GM10266 (cell line): ENCODE measurements at regions not wholly inside any gene's neighbourhood (a gene's known extent, or its start where the extent isn't known, plus 50 kb on each side); places are given as distances from the start of the nearest gene placed in this dataset.

Experiments used
- DNase-seq: peaks from one replicate; pipeline ENCODE4 v3.0.0; 2012; ENCODE audit errors: extremely low spot score
- TF ChIP-seq, protein P1 (sequence below): IDR thresholded peaks from 2 replicates; pipeline ENCODE4 v1.5.1; 2012; ENCODE audit warnings: mild to moderate bottlenecking, low read depth; ENCODE audit not compliant: control insufficient read depth, insufficient read depth; ENCODE audit errors: missing control alignments

DNA sequence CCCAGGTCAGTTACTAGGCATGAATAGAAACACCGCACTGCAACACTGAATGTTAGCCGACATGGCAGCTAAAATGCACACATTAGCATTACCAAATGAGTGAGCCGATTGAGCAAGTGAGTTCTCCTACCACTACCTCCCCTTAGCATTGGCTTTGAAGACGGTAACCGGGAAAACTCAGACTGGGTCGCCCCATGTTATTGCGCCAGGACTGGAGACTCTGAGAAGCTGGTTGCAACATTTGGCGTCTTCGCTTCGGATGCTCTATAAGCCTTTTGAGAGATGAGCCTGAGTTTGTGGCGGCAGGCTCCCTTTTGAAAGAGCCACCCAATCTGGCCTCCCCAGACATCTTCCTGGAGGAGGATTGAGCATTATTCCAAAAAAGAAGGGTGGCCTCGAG, 68.5 kb upstream of the POMP start:
- DNase-seq, result no peak
- TF ChIP-seq, protein P1, sequence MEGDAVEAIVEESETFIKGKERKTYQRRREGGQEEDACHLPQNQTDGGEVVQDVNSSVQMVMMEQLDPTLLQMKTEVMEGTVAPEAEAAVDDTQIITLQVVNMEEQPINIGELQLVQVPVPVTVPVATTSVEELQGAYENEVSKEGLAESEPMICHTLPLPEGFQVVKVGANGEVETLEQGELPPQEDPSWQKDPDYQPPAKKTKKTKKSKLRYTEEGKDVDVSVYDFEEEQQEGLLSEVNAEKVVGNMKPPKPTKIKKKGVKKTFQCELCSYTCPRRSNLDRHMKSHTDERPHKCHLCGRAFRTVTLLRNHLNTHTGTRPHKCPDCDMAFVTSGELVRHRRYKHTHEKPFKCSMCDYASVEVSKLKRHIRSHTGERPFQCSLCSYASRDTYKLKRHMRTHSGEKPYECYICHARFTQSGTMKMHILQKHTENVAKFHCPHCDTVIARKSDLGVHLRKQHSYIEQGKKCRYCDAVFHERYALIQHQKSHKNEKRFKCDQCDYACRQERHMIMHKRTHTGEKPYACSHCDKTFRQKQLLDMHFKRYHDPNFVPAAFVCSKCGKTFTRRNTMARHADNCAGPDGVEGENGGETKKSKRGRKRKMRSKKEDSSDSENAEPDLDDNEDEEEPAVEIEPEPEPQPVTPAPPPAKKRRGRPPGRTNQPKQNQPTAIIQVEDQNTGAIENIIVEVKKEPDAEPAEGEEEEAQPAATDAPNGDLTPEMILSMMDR, result no peak

DNA sequence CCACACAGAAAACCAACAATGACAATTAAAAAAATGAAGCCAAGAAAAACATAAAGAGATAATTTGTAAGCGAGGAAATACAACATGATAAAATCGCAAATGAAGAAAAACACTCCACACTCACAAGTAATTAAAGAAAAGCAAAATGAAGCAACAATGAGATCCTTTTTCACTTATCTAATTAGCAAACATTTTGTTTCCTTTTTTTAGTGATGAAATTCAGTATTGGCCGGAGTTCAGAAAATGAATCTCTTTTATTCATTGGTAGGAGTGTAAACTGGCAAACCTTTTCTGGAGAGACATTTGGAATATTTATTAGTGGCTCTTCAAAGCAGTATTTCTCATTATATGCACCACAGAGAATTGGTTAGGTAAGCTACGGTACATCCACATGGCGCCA, 70.6 kb upstream of the POMP start:
- no peak for DNase-seq
- TF ChIP-seq, protein P1, result no peak

DNA sequence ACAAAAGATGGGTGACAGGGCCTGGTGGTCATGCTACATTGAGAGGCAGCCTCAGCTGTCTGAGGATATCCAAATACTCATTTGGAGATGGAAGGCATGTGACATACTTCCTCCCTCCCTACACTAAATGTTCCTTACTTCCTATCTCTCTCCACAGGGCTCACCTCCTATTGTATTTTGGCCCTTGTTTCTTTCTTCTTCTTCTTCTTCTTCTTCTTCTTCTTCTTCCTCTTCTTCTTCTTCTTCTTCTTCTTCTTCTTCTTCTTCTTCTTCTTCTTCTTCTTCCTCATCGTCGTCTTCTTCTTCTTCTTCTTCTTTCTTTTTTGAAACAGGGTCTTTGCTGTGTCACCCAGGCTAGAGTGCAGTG, 71.8 kb upstream of the POMP start:
- TF ChIP-seq, protein P1, result no peak
- no peak for DNase-seq

DNA sequence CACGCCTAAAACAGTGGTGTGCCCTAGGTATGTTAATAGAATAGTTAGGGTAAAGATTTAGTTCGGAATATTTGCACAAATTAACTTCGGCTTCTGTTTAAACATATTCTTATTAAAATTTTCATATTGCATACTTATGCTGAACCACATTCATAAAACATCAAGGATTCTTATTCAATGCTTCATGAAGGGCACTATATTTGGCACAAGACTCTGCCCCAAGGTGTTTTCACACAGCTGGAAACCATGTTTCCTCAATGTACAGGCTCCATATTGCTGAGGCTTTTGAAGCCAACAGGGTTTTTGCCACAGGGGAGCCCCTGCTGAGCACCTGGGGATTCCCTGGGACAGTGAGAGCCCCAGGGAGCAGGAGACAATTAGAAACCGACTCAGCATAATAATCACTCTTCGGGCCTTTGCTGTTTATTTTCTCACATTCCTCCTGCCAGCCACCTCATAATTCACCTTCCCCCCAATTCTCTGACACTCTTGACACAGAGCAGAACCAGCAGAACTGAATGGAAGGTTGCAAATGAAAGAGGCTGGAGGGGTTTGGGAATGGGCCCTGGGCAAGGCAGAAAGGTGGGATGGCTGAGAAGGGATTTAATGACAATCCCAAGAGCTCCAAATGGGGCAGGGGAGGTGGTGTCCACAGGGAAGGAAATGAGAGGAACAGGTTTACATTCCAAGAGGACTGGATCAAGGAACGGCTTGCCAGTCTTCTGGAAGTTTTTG, 72.3 kb upstream of the POMP start:
- no peak for DNase-seq

DNA sequence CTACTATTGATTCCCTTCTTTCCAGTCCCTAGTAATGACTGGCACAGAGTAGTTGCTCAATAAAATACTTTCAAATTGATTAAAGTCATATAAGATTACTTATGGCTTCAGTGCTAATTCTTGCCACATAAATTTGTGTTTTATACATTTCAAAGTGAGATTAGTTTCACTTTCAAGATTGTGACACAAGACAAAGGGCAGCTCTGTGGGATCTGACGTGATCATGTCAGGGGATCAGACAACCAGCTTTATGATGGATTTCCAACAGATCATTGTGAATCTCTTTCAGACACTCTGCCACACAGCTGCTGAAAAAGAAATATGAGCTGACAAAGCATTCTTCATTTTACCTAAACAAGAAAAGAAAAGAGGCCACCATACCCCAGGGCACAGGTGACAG, 73.4 kb upstream of the POMP start:
- TF ChIP-seq, protein P1, result no peak

More for the DNA sequence above, 72.3 kb upstream of the POMP start:
- TF ChIP-seq, protein P1, result no peak

DNA sequence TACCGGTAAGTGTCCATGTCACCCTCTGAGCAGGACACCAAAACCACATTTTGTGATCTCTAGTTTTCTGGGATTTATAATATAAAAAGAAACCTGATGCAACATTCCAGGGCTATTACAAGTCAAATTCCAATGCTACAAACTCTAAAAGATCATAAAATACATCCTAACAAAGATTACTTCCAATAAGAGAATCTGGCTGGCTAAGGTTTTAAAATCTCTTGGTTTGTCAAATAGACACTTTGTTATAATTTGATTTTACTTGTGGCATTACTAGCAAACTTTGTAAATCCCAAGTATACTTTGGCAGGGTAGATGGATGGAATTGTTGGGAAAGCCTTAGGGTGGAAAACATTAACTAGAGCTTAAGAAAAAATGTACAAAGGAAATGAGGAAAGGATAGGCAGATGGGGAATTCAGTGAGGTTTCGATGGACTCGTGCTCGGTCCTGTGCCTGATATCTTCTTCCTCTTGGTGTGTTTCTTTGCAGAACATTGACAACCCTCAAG, 74.0 kb upstream of the POMP start:
- TF ChIP-seq, protein P1, result no peak
- DNase-seq, result no peak

More for the DNA sequence above, 73.4 kb upstream of the POMP start:
- DNase-seq, result no peak

DNA sequence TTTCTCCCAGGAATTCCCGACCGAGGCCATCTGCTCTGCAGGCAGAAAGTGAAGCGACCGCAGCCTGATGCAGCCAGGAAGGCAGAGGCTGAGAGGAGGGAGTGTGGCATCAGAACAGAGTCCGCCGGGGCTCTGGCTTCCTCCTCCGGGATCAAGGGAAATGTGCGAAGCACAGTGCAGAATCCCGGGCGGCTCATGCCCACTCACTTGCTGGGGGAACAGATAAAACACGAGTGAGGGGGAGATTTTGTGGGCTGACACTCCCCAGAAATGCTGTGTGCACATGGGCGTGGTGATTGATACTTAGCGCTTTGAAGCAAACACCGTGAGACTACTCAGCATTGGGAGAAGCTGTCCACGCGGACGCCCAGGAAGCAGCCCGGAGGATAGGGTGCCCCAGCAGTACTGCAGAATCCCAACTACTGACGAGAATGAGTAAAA, 75.3 kb upstream of the POMP start:
- DNase-seq, result no peak

More for the DNA sequence above, 75.3 kb upstream of the POMP start:
- TF ChIP-seq, protein P1, result no peak
